Cardiac muscle cell (in vitro differentiated cells and primary cell): ENCODE measurements at regions not wholly inside any gene's neighbourhood (a gene's known extent, or its start where the extent isn't known, plus 50 kb on each side); places are given as distances from the start of the nearest gene placed in this dataset.

Source experiments
- DNase-seq, 2 donors: peaks; one replicate each; pipeline versions ENCODE4 v3.0.0 to v3.0.0-alpha.2; 2010 to 2017; ENCODE audit warnings: low read depth in 1 of 2, low spot score in 1 of 2
- H3K27ac ChIP-seq: fragments of 200-600 bp; sonication (generic); 2 replicates; pipeline ENCODE4 v1.5.1; 2016
- H3K27me3 ChIP-seq: fragments of 200-600 bp; sonication (generic); 2 replicates; pipeline ENCODE4 v1.6.0; 2016; ENCODE audit warnings: control low read depth
- H3K36me3 ChIP-seq: fragments of 200-600 bp; sonication (generic); 2 replicates; pipeline ENCODE4 v1.5.1; 2016; ENCODE audit warnings: control low read depth
- H3K4me1 ChIP-seq: fragments of 200-600 bp; sonication (generic); 2 replicates; pipeline ENCODE4 v1.8.1; 2017; ENCODE audit warnings: low read depth, mild to moderate bottlenecking, mixed run types
- H3K4me3 ChIP-seq: fragments of 200-600 bp; sonication (generic); 2 replicates; pipeline ENCODE4 v1.5.1; 2016; ENCODE audit warnings: mild to moderate bottlenecking
- H3K9me3 ChIP-seq: fragments of 200-600 bp; sonication (generic); 2 replicates; pipeline ENCODE4 v1.5.1; 2017; ENCODE audit warnings: low read depth, mild to moderate bottlenecking, control low read depth
- CTCF ChIP-seq: IDR thresholded peaks from 2 replicates; pipeline ENCODE4 v1.5.1; 2012; ENCODE audit warnings: low read depth, mild to moderate bottlenecking, low read length

GRCh38 chr6:18667612-18668011 lies 280.5 kb downstream of the RNF144B start:
- H3K36me3 ChIP-seq: no peaks in the 10 kb centered on the region
- H3K27me3 ChIP-seq: no peaks in the 10 kb centered on the region
- no peak overlapping the region for H3K4me3 ChIP-seq
- TF ChIP-seq CTCF: no peak
- DNase-seq: no peak
- H3K9me3 ChIP-seq: no peaks in the 10 kb centered on the region
- no peak overlapping the region for H3K27ac ChIP-seq
- H3K4me1 ChIP-seq: no peaks in the 10 kb centered on the region

- no peak for TF ChIP-seq CTCF
- Histone ChIP-seq H3K9me3 (no peaks in the 10 kb centered on the region), H3K4me3 (no peak overlapping the region), H3K36me3 (no peaks in the 10 kb centered on the region), H3K4me1 (no peaks in the 10 kb centered on the region), H3K27me3 (no peaks in the 10 kb centered on the region), H3K27ac (no peak overlapping the region)
- no peak for DNase-seq
Measured at GRCh38 chr6:18668994-18669393, 281.8 kb downstream of the RNF144B start.

GRCh38 chr6:18672852-18673251 lies 285.7 kb downstream of the RNF144B start:
- no peak for TF ChIP-seq CTCF
- Histone ChIP-seq H3K27me3 (no peaks in the 10 kb centered on the region), H3K4me1 (no peaks in the 10 kb centered on the region), H3K27ac (no peak overlapping the region), H3K4me3 (no peak overlapping the region), H3K9me3 (no peaks in the 10 kb centered on the region), H3K36me3 (no peaks in the 10 kb centered on the region)
- no peak for DNase-seq

DNA sequence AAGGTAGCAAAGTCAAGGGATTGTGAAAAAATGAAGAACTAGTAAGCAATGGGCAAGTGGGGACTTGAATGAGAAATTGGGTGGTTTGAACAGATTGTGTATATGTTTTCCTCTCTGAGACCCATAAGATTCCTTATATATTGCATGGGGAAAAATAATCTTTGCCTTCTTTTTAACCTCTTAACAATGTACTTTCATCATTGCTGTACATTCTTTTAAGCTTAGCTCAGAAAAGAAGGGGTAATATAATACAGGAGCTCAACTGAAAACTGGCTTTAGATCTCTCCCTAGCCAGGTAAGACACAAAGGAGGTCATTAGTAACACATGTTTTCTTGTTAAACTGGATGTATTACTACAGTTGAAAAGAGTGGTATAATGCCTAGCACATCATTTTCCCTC lies 287.2 kb downstream of the RNF144B start:
- no peak for DNase-seq
- TF ChIP-seq CTCF: no peak
- Histone ChIP-seq H3K27me3 (no peaks in the 10 kb centered on the region), H3K4me1 (no peaks in the 10 kb centered on the region), H3K27ac (no peak overlapping the region), H3K36me3 (no peaks in the 10 kb centered on the region), H3K4me3 (no peak overlapping the region), H3K9me3 (no peaks in the 10 kb centered on the region)

DNA sequence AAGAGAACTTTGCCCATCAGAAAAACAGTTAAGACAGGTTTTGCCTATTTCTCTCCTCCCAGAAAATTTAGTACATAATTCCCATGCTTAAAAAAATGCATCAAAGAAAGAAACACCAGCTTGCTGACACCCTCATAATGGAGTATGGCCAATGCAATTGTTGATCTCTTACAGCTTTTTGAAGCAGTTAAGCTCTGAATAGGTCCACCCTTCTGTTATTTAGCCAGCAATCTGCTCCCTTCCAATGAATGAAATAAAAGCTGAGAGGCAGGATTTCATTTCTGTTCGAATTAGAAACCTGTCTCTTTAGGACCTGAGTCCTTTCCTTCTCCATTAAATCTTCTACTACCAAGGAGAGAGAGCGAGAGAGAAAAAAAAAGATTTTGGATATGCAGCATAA lies 288.7 kb downstream of the RNF144B start:
- Histone ChIP-seq H3K4me1 (no peaks in the 10 kb centered on the region), H3K9me3 (no peaks in the 10 kb centered on the region), H3K4me3 (no peak overlapping the region), H3K36me3 (no peaks in the 10 kb centered on the region), H3K27ac (no peak overlapping the region), H3K27me3 (no peaks in the 10 kb centered on the region)
- TF ChIP-seq CTCF: no peak
- DNase-seq: no peak

GRCh38 chr6:18676548-18676947 lies 289.4 kb downstream of the RNF144B start:
- Histone ChIP-seq H3K4me1 (no peaks in the 10 kb centered on the region), H3K27me3 (no peaks in the 10 kb centered on the region), H3K4me3 (no peak overlapping the region), H3K36me3 (no peaks in the 10 kb centered on the region), H3K9me3 (no peaks in the 10 kb centered on the region), H3K27ac (no peak overlapping the region)
- DNase-seq: no peak
- TF ChIP-seq CTCF: no peak
